SKM-1 (cell line): ENCODE measurements at regions not wholly inside any gene's neighbourhood (a gene's known extent, or its start where the extent isn't known, plus 50 kb on each side); places are given as distances from the start of the nearest gene placed in this dataset.
A peak's percentile ranks its signal among the peaks of the same experiment; 100 is the strongest.

Experiments
- DNase-seq: peaks from one replicate; lab custom pipeline; 2025; ENCODE audit not compliant: unreplicated experiment; lab: John Stamatoyannopoulos, UW

DNA sequence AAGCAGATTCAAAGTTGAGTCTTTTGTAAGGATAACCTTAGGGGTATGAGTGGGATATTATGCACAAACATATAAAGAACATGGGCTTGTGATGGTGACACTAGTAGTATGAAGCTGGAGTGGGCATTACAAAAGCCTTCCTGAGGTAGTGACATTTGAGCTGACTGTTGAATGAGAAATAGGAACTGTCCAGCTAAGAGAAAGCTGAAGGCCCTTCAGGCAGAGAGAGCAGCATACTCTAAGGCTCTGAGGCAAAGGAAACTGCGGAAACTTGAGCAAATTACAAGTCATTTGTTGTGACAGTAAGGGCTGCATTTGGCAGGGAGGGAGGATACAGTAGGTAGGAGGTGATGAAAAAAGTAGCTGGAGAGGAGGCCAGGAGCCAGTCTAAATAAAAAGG is 190.7 kb upstream of the CD96 start:
- no peak for DNase-seq

DNA sequence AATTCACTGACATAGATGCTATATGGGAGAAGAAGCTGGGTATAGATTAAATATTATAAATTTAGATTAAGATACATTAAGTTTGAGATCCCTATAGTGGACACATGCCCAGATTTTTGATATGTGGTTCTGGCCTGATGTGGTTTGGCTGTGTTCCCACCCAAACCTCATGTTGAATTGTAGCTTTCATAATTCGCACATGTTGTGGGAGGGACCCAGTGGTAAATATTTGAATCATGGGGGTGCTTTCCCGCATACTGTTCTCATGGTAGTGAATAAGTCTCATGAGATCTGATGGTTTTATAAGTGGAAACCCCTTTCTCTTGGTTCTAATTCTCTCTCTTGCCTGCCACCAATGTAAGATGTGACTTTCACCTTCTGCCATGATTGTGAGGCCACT is 189.4 kb upstream of the CD96 start:
- DNase-seq = no peak

DNA sequence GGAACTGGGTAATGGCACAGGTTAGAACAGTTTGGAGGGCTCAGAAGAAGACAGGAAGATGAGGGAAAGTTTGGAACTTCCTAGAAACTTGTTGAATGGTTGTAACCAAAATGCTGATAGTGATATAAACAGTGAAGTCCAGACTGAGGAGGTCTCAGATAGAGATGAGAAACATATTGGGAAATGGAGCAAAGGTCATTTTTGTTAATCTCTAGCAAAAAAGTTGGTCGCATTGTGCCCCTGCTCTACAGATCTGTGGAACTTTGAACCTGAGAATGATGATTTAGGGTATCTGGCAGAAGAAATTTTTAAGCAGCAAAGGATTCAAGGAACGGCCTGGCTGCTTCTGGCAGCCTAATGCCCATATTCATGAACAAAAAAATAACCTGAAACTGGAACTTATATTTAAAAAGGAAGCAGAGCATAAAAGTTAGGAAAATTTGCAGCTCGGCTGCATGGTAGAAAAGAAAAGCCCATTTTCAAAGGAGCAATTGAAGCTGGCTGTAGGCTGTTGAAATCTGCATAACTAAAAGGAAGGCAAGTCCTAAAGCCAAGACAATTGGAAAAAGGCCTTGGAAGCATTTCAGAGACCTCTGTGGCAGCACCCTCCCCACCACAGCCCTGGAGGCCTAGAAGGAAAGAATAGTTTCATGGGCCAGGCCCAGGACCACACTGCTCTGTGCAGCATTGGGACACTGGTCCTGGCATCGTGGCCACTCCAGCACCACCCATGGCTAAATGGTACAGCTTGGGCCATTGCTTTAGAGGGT is 182.6 kb upstream of the CD96 start:
- DNase-seq = no peak

DNA sequence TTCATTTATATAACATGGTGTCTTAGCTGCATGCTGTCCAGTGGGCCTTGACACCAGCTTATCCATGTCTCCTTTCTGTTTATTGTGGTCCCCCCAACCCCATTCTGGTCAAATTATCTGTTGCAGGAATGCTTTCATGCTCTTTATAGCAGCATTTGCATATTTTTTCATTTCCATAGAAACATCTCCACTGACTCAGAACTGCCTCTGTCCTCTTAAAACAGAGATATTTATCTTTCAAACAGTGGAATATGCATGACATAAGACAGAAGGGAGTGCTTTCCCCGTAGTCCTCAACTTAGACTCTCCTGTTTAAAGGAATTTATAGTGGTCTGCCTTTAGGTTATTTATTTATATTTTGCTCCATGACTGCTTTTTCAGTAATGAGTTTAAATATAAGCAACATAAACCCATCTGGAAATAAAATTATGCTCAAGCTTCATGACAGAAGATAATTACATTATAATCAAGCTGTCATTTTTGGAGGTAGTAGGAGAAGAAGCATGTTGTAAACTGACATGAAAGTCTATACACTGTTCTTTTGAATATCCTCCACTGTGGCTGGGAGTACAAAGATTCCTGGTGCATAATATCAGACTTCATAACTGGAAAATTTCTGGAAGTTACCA is 179.5 kb upstream of the CD96 start:
- DNase-seq = no peak

DNA sequence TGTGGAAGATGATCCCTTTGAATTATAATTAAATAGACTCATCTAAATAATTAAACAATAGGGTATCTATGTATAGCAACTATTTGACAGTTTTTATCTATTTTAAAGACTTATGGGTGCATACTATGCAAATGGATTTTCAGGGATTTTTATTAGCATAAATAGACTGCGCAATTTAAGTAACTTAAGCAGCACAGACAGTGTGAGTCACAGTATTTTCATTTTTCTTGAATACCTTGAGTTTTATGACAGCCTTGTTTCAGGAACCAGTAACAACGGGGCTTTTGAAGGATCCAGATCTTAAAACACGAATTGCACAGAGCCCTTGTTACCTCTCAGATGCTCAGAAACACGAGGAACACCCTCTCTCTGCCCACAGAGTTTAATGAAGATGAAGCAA is 175.5 kb upstream of the CD96 start:
- DNase-seq = no peak

DNA sequence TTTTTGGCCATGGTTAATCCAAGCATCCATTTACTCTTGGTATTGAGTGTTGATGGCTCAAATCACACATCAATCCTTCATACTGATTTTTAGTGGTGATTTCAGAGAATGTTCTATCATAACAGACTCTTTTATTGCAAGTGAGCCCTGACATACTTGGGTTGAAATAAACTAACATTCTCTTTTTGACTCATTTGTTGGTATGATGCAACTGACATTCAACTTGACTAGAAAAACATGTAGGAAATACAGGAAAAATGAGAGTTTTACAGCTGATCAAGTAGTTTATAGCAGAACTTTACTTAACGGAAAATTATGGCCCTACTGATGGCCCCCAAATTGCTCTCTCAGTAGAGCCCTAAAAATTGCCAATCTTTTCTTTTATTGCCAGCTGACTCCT is 173.9 kb upstream of the CD96 start:
- DNase-seq = no peak

DNA sequence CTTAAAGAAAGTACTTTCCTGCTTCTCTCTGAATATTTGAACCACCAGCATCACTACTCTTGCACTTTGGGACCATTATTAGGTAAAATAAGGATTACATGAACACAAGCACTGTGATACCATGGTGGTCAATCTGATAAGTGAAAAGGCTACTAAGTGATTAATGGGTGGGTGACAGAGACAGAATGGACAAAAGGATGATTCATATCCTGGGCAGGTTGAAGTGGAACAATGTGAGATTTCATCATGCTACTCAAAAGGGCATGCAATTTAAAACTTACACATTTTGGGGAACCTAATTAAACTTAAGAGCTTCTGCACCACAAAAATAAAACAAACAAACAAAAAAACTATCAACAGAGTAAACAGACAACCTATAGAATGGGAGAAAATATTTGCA is 172.0 kb upstream of the CD96 start:
- no peak for DNase-seq

DNA sequence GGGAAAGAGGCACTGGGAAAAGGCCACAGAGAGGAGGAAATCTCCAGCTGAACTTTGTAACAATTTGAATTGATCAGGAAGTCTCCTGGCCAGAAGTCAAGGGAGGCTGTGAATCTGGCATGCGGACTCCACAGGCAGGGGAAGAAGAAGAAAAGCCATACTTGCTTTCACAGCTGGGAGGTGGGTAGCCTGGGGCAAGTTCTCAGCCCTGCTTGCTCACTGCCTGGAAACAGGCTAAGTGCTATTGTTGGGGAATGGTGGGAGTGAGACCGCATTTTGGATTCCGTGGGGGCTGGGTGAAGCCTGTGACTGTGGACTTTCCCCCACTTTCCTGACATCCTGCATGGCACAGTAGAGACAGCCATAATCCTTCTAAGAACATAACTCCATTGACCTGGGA is 168.8 kb upstream of the CD96 start:
- no peak for DNase-seq

DNA sequence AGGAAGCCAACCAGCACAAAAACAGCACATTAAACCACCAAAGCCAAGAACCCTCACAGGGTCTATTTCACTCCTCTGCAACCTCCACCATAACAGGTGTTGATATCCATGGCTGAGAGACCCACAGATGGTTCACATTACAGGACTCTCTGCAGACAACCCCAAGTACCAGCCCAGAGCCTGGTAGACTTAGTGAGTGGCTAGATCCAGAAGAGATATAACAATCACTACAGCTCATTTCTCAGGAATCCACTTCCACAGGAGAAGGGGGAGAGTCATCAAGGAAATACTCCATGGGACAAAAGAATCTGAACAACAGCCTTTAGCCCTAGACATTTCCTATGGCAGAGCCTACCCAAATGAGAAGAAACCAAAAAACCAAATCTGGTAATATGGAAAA is 168.1 kb upstream of the CD96 start:
- DNase-seq = no peak

DNA sequence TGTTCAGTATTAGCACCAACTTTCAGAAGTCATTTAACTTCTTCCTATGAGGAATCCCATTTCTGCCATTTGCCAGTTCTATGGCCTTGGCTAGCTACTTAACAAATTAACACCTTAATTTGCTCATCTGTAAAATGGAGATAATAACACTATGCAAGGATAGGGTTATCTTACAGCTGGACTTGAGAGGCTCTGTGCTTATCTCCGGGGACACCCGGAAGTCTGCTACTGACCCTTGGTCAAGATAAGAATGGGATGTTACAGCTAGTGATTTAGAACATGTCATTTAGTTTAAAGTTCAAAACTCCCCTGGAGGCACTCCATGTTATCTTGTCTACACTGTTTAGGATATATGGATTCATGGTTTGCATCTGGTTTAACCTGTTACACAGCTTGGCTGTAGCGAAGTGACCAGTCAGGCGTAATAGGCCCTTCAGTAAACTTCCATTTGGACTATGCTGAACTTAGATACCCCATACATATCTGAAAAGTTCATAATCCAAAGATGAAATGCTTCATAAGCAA is 156.0 kb upstream of the CD96 start:
- DNase-seq = no peak

DNA sequence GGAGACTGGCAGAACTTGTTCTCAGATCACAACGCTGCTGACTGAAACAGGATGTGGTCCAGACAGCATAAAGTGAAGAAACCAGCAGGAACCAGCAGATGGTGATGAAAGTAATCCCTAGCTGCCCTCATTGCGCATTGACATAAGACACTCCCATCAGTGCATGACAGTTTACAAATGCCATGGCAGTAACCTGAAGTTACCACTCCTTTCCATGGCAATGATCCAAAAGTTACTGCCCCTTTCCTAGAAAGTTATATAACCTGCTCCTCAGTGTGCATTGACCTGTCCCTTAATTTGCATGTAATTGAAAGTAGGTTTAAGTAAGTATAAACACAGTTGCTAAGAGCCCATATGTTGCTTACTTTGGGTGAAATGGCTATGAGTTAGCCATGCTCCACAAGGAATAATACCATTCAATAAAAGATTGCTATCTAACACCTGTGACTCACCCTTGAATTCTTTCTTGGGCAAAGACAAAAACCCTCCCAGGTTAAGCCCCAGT is 149.1 kb upstream of the CD96 start:
- DNase-seq = no peak

DNA sequence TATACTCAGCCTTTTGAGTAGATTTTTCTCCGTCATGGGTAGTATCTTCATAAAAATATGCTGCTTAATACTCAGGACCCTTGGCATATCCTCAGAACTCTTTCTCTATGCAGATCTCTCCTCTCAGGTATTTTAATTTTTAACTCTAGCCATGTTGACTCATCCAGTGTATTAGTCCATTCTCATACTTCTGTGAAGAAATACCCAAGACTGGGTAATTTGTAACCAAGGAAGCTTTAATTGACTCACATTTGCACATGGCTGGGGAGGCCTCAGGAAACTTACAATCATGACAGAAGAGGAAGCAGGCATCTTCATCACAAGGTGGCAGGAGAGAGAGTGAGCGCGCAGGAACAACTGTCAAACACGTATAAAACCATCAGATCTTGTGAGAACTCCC is 129.3 kb upstream of the CD96 start:
- DNase-seq = no peak

DNA sequence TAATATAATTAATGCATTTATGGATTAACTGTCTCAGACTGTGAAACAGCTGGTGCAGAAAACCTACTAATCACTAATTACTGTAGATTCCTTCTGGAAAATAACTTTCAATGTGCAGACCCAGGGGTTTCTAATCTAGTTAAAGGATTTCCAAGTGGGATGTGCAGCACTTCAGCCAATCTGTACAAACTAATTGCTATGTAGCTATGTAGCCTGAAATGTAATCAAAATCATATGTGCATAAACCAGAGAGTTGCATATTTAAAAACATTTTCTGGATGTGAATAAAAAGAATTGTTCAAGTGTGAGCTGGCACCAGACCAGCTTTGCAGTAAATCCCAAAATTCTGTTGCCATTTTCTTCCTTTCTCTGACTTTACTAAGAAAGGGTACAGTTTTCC is 127.5 kb upstream of the CD96 start:
- DNase-seq = no peak

DNA sequence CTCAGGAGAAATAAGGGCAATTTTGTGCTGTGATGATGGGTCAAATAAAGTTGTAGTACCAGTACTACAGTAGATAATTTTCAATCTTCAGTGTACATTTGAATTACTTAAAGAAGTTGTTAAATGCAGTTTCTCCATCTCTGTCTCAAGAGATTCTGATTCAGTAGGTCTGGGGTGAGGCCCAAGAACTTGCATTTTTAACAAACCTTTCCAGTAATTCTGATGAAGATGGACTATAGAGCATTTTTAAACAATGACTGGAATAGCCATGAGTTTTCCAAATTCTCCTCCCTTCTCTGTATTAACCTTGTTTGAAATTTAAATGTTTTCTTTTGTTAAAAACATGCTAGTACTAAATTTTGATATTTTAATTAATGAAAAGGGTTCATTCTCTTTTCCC is 127.0 kb upstream of the CD96 start:
- DNase-seq = no peak

DNA sequence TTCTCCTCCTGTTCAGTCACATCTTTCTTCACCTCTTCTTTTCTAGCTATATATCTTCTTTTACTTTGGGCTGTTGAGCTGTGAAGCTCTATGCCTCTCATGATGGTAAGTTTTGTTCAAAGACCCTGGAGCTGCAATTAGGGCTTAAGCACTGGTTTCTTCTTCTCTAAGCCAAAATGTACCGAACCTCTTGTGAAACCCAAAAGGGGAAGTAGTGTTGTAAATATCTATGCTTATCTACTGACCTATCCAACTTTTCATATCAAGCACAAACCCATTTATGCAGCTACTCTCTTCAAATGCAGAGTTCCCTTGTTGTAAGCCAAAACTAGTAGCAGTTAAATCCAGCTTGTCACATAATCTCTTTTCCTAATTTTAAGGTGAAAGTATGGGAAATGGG is 123.6 kb upstream of the CD96 start:
- peak; percentile 28 for DNase-seq

DNA sequence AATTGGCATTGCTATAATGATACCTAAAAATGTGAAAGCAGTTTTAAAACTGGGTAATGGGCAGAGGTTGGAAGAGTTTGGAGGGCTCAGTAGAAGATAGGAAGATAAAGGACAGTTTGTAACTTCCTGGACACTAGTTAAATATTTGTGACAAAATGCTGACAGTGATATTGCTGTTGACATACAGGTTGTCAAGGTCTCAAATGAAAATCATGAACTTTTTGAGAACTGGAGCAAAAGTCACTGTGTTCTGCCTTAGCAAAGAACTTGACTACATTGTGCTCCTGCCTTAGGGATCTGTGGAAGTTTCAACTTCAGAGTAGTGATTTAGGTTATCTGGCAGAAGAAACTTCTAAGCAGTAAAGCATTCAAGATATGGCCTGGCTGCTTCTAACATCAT is 113.7 kb upstream of the CD96 start:
- no peak for DNase-seq

DNA sequence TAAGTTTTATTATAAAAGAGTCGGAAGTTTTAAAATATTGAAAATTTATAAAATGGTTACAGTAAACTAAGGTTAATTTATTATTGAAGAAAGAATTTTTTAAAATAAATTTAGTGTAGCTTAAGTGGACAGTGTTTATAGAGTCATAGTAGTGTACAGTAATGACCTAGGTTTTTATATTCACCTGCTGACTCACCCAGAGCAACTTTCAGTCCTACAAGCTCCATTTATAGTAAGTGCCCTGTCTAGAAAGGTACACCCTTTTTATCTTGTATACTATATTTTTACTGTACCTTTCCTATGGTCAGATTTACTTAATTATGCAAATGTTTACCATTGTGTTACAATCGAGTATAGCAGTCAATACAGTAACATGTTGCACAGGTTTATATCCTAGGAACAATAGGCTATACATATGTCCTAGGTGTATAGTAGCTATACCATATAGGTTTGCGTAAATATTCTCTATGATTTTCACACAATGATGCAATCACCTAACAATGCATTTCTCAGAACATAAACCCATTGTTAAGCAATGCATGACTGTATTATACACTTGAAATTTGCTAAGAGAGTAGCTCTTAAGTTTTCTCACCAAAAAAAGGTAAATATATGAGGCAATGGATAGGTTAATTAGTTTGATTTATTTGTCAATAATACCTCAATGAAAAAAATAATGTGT is 106.9 kb upstream of the CD96 start:
- DNase-seq = no peak

DNA sequence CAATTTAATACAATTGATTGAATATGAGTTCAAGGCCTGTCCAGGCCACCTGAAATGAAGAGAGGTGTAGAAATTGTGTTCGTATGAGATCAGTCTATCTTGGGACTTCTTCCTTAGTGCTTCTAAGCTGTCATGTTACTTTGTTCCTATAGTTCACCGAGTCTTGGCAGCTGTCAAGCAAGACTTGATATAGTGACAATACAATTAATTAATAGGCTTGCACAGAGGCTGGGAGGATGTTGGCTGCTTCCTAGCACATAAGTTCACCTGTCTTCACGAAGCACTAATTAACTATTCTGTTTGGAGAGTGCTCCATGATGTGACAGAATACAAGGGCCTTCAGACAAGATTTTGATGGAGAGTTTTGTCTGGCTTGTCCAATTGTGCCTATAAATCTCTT is 103.7 kb upstream of the CD96 start:
- DNase-seq = no peak

DNA sequence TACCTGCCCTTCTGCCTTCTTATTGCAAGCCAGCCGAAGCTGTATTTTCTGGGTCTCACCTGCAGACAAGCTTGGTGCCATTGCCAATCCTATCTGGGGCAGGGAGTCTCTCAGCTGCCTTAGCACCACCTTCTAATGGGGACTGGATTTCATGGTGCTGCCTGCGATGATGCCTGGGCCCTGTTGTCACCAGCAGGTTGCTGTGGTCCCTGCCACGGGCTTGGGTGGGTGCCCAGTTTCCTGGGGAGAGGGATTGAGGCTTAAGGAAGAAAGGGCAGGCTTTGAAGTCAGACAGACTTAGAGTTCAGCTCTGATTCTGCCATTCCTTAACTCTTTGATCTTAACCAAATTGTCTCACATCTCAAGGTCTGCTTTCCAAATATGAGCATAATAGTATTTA is 87.4 kb upstream of the CD96 start:
- DNase-seq = no peak

DNA sequence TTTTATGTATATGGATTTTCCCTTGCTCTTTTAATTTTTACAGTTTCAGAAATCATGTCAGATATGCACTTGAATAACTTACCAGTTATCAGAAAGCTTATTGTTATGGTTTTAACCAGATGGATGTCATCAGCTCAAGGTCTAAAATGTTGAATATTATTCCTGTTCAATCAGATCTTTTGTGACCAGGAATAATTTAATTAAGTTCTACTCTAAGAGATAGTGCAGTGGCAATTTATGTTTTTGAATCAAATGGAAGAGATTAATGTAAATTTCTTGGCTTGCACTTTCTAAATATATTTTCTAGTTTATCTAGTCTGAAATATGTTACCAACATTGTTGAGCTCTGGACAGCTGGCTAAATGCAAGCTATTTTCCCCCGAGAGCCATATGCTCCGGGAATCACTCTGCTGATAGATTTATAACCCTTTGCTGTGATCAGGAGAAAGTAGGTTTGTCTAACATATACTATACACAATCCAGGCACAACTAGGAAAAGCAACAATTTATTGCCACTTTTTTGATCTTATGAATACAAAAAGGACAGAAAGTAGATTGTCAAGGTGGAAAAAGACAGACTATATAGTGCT is 76.8 kb upstream of the CD96 start:
- DNase-seq = no peak

DNA sequence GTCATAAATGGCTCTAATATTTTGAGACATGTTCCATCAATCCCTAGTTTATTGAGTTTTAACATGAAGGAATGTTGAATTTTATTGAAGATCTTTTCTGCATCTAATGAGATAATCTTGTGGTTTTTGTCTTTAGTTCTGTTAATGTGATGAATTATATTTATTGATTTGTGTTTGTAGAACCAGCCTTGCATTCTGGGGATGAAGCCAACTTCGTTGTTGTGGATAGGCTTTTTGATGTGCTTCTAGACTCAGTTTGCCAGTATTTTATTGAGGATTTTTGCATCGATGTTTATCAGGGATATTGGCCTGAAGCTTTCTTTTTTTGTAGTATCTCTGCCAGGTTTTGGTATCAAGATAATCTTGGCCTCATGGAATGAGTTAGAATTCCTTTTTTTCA is 72.0 kb upstream of the CD96 start:
- no peak for DNase-seq

DNA sequence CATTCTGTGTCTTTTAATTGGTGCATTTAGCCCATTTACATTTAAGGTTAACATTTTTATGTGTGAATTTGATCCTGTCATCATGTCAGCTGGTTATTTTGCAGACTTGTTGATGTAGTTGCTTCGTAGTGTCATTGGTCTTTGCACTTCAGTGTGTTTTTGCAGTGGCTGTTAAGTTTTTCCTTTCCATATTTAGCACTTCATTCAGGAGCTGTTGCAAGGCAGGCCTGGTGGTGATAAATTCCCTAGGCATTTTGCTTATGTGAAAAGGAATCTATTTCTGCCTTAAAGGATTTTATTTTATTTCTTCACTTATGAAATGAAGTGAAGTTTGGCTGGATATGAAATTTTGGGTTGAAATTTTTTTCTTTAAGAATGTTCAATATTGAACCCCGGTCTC is 70.2 kb upstream of the CD96 start:
- no peak for DNase-seq
